Gastroesophageal sphincter (tissue), 4 donors: ENCODE measurements at regions not wholly inside any gene's neighbourhood (a gene's known extent, or its start where the extent isn't known, plus 50 kb on each side); places are given as distances from the start of the nearest gene placed in this dataset.

Experiments
- ATAC-seq: fragments of 150-250 bp; one replicate; pipeline ENCODE4 v1.9.1; 2016; ENCODE audit warnings: mild to moderate bottlenecking, moderate library complexity
- H3K27ac ChIP-seq, 4 donors: fragments of 200-600 bp; sonication (generic) in 3 of 4; 1 replicate in 3 of 4; 2 replicates in 1 of 4; pipeline ENCODE4 v1.5.1; 2016 to 2019
- H3K27me3 ChIP-seq: fragments of 200-600 bp; sonication (generic); one replicate; pipeline ENCODE4 v1.5.1; 2019
- H3K36me3 ChIP-seq, 2 donors: fragments of 200-600 bp; sonication (generic); one replicate each; pipeline ENCODE4 v1.5.1; 2019; ENCODE audit warnings: control low read depth in 1 of 2
- H3K4me1 ChIP-seq, 3 donors: fragments of 200-600 bp; sonication (generic); 1 replicate in 2 of 3; 2 replicates in 1 of 3; pipeline ENCODE4 v1.5.1; 2016 to 2019; ENCODE audit warnings: control low read depth in 2 of 3
- H3K4me3 ChIP-seq, 2 donors: fragments of 200-600 bp; sonication (generic); one replicate each; pipeline ENCODE4 v1.5.1; 2019; ENCODE audit warnings: mild to moderate bottlenecking in 1 of 2, moderate library complexity in 1 of 2
- H3K9me3 ChIP-seq, 3 donors: fragments of 200-600 bp; sonication (generic); one replicate each; pipeline ENCODE4 v1.5.1; 2017 to 2019; ENCODE audit warnings: control low read depth in 2 of 3
- EP300 ChIP-seq: sonication (generic); formaldehyde crosslinking; IDR thresholded peaks from one replicate; pipeline ENCODE4 v1.6.1; 2017; ENCODE audit warnings: antibody characterized with exemption, mild to moderate bottlenecking
- POLR2A ChIP-seq, 2 donors: fragments of 450-650 bp; IDR thresholded peaks; one replicate each; pipeline ENCODE4 v1.6.1; 2017; ENCODE audit warnings: antibody characterized with exemption in 2 of 2, mild to moderate bottlenecking in 2 of 2, moderate library complexity in 1 of 2
- POLR2AphosphoS5 ChIP-seq: sonication (generic); formaldehyde crosslinking; IDR thresholded peaks from one replicate; pipeline ENCODE4 v1.6.1; 2017; ENCODE audit warnings: antibody characterized with exemption
- WGBS, 2 donors: methylation state at CpG; one replicate each; pipeline ENCODE4 v1.1.5; 2018; ENCODE audit warnings: low coverage in 1 of 2; 5-methylcytosine and 5-hydroxymethylcytosine counted together
- TF ChIP-seq, protein P1 (sequence below), 4 experiments: fragments of 200-600 bp in 2 of 4; fragments of 450-650 bp in 2 of 4; sonication (generic) in 1 of 4; IDR thresholded peaks; one replicate each; pipeline ENCODE4 v1.5.1; 2017 to 2019; ENCODE audit warnings: antibody characterized with exemption in 4 of 4, mild to moderate bottlenecking in 2 of 4, moderate library complexity in 2 of 4

DNA sequence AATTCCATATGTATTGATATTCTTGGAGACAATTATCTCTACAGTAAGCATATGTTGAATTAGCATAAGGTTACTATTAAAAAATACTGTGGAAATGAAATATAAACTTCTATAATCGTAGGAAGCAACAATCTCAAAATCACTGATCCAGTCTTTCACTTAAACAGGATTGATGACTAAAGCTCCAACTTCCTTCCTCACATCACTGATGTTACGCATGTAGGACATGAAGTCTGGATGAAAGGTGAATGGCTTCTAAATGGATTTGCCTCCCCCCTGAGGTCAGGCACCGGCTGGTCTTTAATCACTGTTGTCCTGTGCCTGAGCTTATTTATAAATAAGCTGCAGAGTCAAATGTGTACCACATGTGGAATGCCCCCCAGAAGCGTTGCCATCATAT is 157.1 kb upstream of the NFIB start:
- Histone ChIP-seq H3K27ac (no peak overlapping the region), H3K4me1 (no peaks in the 10 kb centered on the region), H3K27me3 (no peaks in the 10 kb centered on the region), H3K9me3 (no peaks in the 10 kb centered on the region), H3K36me3 (no peaks in the 10 kb centered on the region), H3K4me3 (no peak overlapping the region)
- TF ChIP-seq EP300 (no peak), POLR2A (IDR thresholded peaks at IDR 0.05) (no peak), POLR2AphosphoS5 (no peak)
- TF ChIP-seq, protein P1, sequence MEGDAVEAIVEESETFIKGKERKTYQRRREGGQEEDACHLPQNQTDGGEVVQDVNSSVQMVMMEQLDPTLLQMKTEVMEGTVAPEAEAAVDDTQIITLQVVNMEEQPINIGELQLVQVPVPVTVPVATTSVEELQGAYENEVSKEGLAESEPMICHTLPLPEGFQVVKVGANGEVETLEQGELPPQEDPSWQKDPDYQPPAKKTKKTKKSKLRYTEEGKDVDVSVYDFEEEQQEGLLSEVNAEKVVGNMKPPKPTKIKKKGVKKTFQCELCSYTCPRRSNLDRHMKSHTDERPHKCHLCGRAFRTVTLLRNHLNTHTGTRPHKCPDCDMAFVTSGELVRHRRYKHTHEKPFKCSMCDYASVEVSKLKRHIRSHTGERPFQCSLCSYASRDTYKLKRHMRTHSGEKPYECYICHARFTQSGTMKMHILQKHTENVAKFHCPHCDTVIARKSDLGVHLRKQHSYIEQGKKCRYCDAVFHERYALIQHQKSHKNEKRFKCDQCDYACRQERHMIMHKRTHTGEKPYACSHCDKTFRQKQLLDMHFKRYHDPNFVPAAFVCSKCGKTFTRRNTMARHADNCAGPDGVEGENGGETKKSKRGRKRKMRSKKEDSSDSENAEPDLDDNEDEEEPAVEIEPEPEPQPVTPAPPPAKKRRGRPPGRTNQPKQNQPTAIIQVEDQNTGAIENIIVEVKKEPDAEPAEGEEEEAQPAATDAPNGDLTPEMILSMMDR (IDR thresholded peaks at IDR 0.05) = no peak
- 72 to 81% methylated on average over 4 of the region's 4 CpGs for WGBS, 2 donors
- no peak for ATAC-seq

GRCh38 chr9:14467675-14468374 is 153.9 kb upstream of the NFIB start:
- no peaks in the 10 kb centered on the region for H3K36me3 ChIP-seq
- H3K4me1 ChIP-seq = no peaks in the 10 kb centered on the region
- ATAC-seq = no peak
- no peaks in the 10 kb centered on the region for H3K27me3 ChIP-seq
- TF ChIP-seq EP300 (no peak), POLR2AphosphoS5 (no peak), POLR2A (IDR thresholded peaks at IDR 0.05) (no peak)
- TF ChIP-seq, protein P1 (IDR thresholded peaks at IDR 0.05) = no peak
- H3K4me3 ChIP-seq = no peak overlapping the region
- WGBS, 2 donors = 87 to 94% methylated on average over 3 of the region's 3 CpGs
- H3K27ac ChIP-seq = no peak overlapping the region
- H3K9me3 ChIP-seq = no peaks in the 10 kb centered on the region

DNA sequence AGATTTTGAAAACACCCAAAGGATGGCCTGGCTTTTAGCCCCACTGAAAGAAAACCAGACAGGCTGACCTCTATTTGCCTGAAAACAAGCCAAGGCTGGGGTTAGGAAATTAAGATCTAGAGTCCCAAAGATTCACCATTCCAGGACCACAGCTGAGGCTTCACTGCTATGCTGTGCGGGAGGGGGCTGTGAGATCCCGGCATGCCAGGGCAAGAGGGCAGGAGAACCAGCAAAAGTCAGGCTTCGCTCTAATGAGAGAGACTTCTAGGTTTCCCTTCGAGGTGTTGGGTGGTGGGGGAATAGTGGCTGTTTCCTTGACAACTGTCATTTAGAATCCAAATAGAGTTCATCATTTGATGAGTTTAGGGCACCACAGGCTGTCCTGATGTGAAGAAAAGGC is 152.9 kb upstream of the NFIB start:
- Histone ChIP-seq H3K27ac (no peak overlapping the region), H3K27me3 (no peaks in the 10 kb centered on the region), H3K36me3 (no peaks in the 10 kb centered on the region), H3K4me1 (no peaks in the 10 kb centered on the region), H3K4me3 (no peak overlapping the region), H3K9me3 (no peaks in the 10 kb centered on the region)
- ATAC-seq = no peak
- WGBS, 2 donors = 94 to 100% methylated on average over 1 to 4 of the region's 4 CpGs
- TF ChIP-seq, protein P1 (IDR thresholded peaks at IDR 0.05) = no peak
- TF ChIP-seq POLR2A (IDR thresholded peaks at IDR 0.05) (no peak), POLR2AphosphoS5 (no peak), EP300 (no peak)

DNA sequence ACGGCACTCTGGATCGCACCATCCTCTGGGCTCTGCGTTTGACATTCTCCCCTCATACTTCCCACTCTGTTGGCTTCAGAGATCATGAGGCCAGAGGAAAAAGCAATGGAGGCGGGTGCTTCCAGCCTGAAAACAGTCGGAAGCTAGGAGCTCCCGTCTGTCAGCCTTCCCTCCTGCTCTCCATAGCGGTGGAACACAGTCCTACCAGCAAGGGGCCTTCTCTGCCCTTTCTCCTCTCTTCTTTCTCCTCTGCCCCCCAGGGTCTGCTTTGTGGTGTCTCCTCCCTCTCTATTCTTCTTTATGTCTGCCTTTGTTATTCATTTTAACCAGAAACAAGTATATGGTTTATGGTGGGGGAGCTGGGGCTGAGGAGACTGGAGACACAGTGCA is 152.5 kb upstream of the NFIB start:
- WGBS, 2 donors = 70 to 84% methylated on average over 6 to 7 of the region's 7 CpGs
- Histone ChIP-seq H3K4me1 (no peaks in the 10 kb centered on the region), H3K27ac (no peak overlapping the region), H3K4me3 (no peak overlapping the region), H3K9me3 (no peaks in the 10 kb centered on the region), H3K36me3 (no peaks in the 10 kb centered on the region), H3K27me3 (no peaks in the 10 kb centered on the region)
- TF ChIP-seq, protein P1 (IDR thresholded peaks at IDR 0.05) = no peak
- TF ChIP-seq EP300 = no peak
- TF ChIP-seq POLR2A (IDR thresholded peaks at IDR 0.05) = no peak
- TF ChIP-seq POLR2AphosphoS5 = no peak
- no peak for ATAC-seq

- H3K4me3 ChIP-seq = no peak overlapping the region
- WGBS, 2 donors = 60 to 86% methylated on average over 1 of the region's 1 CpG
- H3K4me1 ChIP-seq = no peaks in the 10 kb centered on the region
- H3K27ac ChIP-seq = no peak overlapping the region
- TF ChIP-seq EP300 = no peak
- no peak for TF ChIP-seq POLR2AphosphoS5
- TF ChIP-seq, protein P1 (IDR thresholded peaks at IDR 0.05) = no peak
- TF ChIP-seq POLR2A (IDR thresholded peaks at IDR 0.05) = no peak
- H3K9me3 ChIP-seq = no peaks in the 10 kb centered on the region
- no peak for ATAC-seq
- no peaks in the 10 kb centered on the region for H3K36me3 ChIP-seq
- no peaks in the 10 kb centered on the region for H3K27me3 ChIP-seq
Observed at GRCh38 chr9:14462950-14463349, 149.0 kb upstream of the NFIB start.
